AG09309 (cell line): ENCODE measurements at regions not wholly inside any gene's neighbourhood (a gene's known extent, or its start where the extent isn't known, plus 50 kb on each side); places are given as distances from the start of the nearest gene placed in this dataset.

Experiments
- DNase-seq: peaks from one replicate; pipeline ENCODE4 v3.0.0-alpha.2; 2010; ENCODE audit warnings: low read depth
- H3K4me3 ChIP-seq: 2 replicates; pipeline ENCODE4 v1.5.1; 2011; ENCODE audit warnings: mild to moderate bottlenecking, low read depth, low read length, moderate library complexity; ENCODE audit not compliant: control insufficient read depth
- TF ChIP-seq, protein P1 (sequence below): IDR thresholded peaks from 2 replicates; pipeline ENCODE4 v1.5.1; 2011; ENCODE audit warnings: mild to moderate bottlenecking, low read depth, low read length, inconsistent platforms; ENCODE audit not compliant: insufficient read depth, control insufficient read depth; ENCODE audit errors: missing control alignments

DNA sequence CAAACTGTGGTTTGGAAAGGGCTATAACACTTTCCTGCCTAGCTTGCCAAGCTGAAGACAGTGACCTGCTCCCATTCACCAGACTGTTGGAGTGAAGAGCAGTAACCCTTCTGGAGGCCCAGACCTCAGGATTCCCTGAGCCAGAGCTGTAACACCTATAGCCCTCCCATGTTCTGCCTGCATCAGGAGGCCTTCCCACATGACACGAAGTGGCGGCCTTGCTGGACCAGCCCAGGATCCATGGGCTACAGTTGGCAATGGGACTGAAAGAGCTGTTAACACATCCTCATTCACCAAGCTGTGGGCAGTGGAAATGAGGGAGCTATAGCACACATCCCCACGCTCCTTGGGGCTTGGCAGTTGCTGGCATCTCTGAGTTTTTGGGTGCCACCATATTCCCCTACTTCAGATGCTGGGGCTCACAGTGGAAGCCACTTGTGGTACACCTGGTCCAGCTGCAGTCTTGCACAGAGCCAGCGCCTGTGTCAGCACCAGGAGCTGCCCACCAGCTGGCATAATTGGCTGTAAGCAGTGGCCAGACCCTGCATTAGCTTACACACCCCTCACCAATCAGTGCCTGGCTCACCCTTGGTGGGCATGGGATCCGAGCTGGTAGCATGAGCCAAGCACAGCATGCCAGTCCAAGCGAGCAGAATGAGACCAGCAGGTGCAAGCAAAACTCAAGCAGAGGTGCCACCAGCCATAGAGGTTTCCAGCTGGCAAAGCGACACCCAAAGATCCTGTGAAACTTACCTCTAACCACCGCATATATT lies 1029.3 kb downstream of the TECRL start:
- no peak for DNase-seq
- TF ChIP-seq, protein P1, sequence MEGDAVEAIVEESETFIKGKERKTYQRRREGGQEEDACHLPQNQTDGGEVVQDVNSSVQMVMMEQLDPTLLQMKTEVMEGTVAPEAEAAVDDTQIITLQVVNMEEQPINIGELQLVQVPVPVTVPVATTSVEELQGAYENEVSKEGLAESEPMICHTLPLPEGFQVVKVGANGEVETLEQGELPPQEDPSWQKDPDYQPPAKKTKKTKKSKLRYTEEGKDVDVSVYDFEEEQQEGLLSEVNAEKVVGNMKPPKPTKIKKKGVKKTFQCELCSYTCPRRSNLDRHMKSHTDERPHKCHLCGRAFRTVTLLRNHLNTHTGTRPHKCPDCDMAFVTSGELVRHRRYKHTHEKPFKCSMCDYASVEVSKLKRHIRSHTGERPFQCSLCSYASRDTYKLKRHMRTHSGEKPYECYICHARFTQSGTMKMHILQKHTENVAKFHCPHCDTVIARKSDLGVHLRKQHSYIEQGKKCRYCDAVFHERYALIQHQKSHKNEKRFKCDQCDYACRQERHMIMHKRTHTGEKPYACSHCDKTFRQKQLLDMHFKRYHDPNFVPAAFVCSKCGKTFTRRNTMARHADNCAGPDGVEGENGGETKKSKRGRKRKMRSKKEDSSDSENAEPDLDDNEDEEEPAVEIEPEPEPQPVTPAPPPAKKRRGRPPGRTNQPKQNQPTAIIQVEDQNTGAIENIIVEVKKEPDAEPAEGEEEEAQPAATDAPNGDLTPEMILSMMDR, result no peak

DNA sequence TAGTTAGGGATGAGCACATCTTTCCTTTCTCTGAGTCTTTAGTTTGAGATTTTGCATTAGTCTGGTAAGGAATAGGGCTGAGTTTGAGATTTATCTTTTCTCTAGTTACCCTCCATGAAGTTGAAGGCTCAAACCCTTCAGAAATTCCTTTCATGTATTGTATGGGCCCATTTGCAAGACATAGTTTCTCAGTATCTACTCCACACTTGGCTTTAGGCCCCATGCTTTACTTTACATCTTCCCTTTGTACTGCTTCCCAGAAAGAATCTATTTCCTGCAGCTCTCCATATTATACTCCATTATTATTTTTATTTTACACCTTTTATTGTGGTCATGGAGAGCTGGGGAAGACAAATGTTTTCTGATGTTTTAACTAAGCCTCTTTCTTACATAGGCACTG lies 1038.2 kb downstream of the TECRL start:
- TF ChIP-seq, protein P1, result no peak

More for the DNA sequence above, 1029.3 kb downstream of the TECRL start:
- H3K4me3 ChIP-seq, result no peak overlapping the region

DNA sequence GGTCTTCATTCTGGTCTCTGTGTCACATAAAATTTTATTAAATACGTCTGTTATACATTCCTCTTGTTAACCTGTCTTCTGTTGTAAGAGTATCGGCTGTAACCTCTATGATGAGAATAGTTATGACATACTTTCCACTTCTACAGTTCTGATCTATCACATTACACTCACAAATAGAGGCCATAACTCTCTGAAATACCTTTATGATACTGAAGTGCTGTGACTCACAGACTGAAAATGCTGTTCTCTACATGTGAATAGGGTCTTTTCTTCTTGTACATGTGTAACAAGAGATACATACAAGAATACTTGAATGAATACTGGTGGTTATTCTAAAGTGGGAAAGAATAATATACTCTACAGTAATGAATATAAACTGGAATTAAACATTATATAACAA lies 1047.6 kb downstream of the TECRL start:
- TF ChIP-seq, protein P1, result no peak
- DNase-seq, result no peak

More for the DNA sequence above, 1038.2 kb downstream of the TECRL start:
- no peak overlapping the region for H3K4me3 ChIP-seq
- DNase-seq, result no peak

DNA sequence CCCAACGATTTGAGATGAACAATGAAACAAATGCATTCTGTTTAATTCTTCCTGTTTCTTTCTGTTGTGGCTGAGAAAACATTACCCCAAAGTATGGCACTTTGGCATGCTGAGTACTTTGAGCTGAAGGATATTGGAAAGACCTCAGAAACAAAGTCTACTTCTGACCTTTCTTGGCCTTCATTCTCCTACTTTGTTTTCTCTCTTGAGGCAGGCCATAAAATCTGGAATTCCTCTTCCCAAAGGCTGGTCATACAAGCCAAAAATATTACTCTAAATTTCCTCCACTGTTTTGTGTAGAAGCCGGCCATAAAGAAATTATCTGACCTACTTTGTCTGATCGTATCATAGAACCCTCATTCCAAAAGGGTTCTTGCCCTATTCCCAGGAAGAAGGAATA lies 1048.2 kb downstream of the TECRL start:
- TF ChIP-seq, protein P1, result no peak
- H3K4me3 ChIP-seq, result no peak overlapping the region
- no peak for DNase-seq

More for the DNA sequence above, 1047.6 kb downstream of the TECRL start:
- no peak overlapping the region for H3K4me3 ChIP-seq

DNA sequence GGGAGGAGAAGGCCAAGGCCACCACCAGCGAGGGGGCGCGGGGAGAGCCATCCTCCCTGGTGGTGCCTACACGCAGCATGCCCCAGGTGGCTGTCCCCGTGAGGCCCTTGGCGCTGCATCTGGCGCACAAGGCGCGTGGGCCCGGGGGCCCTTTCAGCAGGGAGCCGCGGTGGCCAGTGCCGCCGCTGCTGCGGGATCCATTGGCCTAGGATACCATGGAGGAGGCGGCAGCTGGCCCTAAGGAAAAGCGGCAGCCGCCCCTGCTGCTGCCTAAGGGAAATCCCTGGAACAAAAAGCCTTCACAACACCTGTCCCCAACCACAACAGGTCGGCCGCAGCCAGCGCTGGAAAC lies 1059.6 kb downstream of the TECRL start:
- no peak for DNase-seq
- TF ChIP-seq, protein P1, result no peak
- no peak overlapping the region for H3K4me3 ChIP-seq

DNA sequence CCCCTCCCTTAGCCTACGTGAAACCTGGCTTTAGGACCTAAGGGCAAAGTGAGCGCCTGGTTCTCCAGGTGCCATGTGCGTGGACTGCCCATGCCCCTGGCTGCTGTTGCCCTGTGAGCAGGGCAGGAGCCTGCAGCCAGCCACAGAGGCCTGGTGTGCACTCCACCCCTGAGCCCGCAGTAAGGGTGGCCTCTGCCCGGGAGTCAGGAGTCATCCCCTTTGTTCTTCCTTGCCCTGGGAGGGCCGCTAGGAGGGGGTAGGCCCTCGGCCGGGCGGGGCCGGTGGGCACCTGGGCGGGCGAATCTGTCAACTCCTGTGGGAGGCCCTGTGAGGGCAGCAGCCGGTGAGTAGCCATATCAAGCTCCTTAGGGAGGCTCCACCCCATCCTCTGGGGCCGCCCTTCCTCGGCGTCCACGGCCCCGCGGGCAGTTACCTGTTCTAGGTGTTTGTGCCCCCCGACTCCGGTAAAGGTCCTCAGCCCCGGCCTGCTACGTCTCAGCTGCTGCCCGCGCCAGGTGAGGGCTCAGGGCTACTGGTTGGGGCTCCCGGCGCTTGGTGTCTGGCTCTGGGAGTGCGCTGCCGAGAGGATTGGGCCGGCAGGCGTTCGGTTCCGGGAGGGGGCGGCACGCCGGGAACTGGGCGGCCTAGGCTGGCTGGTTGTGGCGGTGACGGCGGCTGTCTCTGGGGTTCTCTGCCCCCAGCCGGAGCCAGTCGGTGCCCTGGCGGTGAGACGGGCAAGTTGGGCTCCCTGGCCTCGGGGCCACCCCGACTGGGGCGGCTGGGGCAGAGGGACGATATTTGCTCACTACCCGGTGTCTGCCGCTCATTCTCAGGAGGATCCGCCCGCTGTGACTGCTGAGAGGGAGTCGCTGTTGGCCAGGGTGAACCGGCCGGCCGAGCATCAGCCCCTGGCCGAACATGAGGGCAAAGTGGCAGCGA lies 1060.2 kb downstream of the TECRL start:
- H3K4me3 ChIP-seq, result no peak overlapping the region
- TF ChIP-seq, protein P1, result no peak
- DNase-seq, result no peak
